Hepatocyte (in vitro differentiated cells): ENCODE measurements at regions not wholly inside any gene's neighbourhood (a gene's known extent, or its start where the extent isn't known, plus 50 kb on each side); places are given as distances from the start of the nearest gene placed in this dataset.

Experiments used
- DNase-seq: peaks from one replicate; pipeline ENCODE4 v3.0.0-alpha.2; 2016; ENCODE audit warnings: low spot score
- H2AFZ ChIP-seq: fragments of 200-600 bp; sonication (generic); 2 replicates; pipeline ENCODE4 v1.6.0; 2016; ENCODE audit warnings: antibody characterized with exemption, mild to moderate bottlenecking
- H3K27ac ChIP-seq: fragments of 200-600 bp; sonication (generic); 2 replicates; pipeline ENCODE4 v1.5.1; 2016; ENCODE audit warnings: mild to moderate bottlenecking
- H3K27me3 ChIP-seq: fragments of 200-600 bp; sonication (generic); 2 replicates; pipeline ENCODE4 v1.6.1; 2016
- H3K36me3 ChIP-seq: fragments of 200-600 bp; sonication (generic); replicated peaks from 2 replicates; pipeline ENCODE4 v1.5.1; 2016; ENCODE audit warnings: low read depth; ENCODE audit not compliant: insufficient read depth
- H3K4me1 ChIP-seq: fragments of 200-600 bp; sonication (generic); 2 replicates; pipeline ENCODE4 v1.5.1; 2016; ENCODE audit warnings: mild to moderate bottlenecking, moderate library complexity; ENCODE audit not compliant: insufficient read depth
- H3K4me2 ChIP-seq: fragments of 200-600 bp; sonication (generic); 2 replicates; pipeline ENCODE4 v1.6.0; 2016
- H3K4me3 ChIP-seq: fragments of 200-600 bp; sonication (generic); 2 replicates; pipeline ENCODE4 v1.5.1; 2016; ENCODE audit warnings: mild to moderate bottlenecking
- H3K79me2 ChIP-seq: fragments of 200-600 bp; sonication (generic); 2 replicates; pipeline ENCODE4 v1.6.0; 2017; ENCODE audit warnings: mild to moderate bottlenecking
- H3K9me2 ChIP-seq: fragments of 200-600 bp; sonication (generic); replicated peaks from 2 replicates; pipeline ENCODE4 v1.6.0; 2017; ENCODE audit warnings: mild to moderate bottlenecking; ENCODE audit not compliant: insufficient read depth
- H3K9me3 ChIP-seq: fragments of 200-600 bp; sonication (generic); 2 replicates; pipeline ENCODE4 v1.5.1; 2016; ENCODE audit warnings: low read depth, mild to moderate bottlenecking
- H4K20me1 ChIP-seq: fragments of 200-600 bp; sonication (generic); 2 replicates; pipeline ENCODE4 v1.6.0; 2016; ENCODE audit warnings: mild to moderate bottlenecking; ENCODE audit not compliant: insufficient read depth, poor library complexity, severe bottlenecking
- CTCF ChIP-seq: fragments of 200-600 bp; sonication (generic); IDR thresholded peaks from 2 replicates; pipeline ENCODE4 v1.5.1; 2016; ENCODE audit warnings: antibody characterized with exemption, mild to moderate bottlenecking; ENCODE audit not compliant: poor library complexity
- EZH2 ChIP-seq: fragments of 200-600 bp; sonication (generic); IDR thresholded peaks from 2 replicates; pipeline ENCODE4 v1.6.1; 2016; ENCODE audit warnings: antibody characterized with exemption, mild to moderate bottlenecking, borderline replicate concordance
- EZH2phosphoT487 ChIP-seq: fragments of 200-600 bp; sonication (generic); IDR thresholded peaks from one replicate; pipeline ENCODE4 v1.6.1; 2018; ENCODE audit warnings: antibody characterized with exemption, mild to moderate bottlenecking, low read depth, moderate library complexity; ENCODE audit not compliant: unreplicated experiment, severe bottlenecking
- WGBS: methylation state at CpG from one replicate; pipeline ENCODE4 v1.1.6; 2016; ENCODE audit warnings: low lambda C conversion rate; ENCODE audit errors: missing lambda C conversion rate; 5-methylcytosine and 5-hydroxymethylcytosine counted together

GRCh38 chr18:1872274-1872673 is 699.0 kb downstream of the METTL4 start:
- 80% methylated on average over 2 of the region's 2 CpGs for WGBS
- no peaks in the 10 kb centered on the region for H3K36me3 ChIP-seq
- no peaks in the 10 kb centered on the region for H3K9me2 ChIP-seq
- no peak overlapping the region for H3K4me3 ChIP-seq
- no peak overlapping the region for H2AFZ ChIP-seq
- no peak overlapping the region for H3K4me2 ChIP-seq
- H3K79me2 ChIP-seq: no peaks in the 10 kb centered on the region
- DNase-seq: no peak
- TF ChIP-seq EZH2: no peak
- TF ChIP-seq CTCF: no peak
- TF ChIP-seq EZH2phosphoT487: no peak
- no peaks in the 10 kb centered on the region for H3K9me3 ChIP-seq
- H3K27me3 ChIP-seq: no peaks in the 10 kb centered on the region
- no peaks in the 10 kb centered on the region for H3K4me1 ChIP-seq
- H3K27ac ChIP-seq: no peak overlapping the region
- no peaks in the 10 kb centered on the region for H4K20me1 ChIP-seq

GRCh38 chr18:1875219-1875618 is 696.1 kb downstream of the METTL4 start:
- Histone ChIP-seq H3K27ac (no peak overlapping the region), H4K20me1 (no peaks in the 10 kb centered on the region), H3K4me3 (no peak overlapping the region), H3K9me2 (no peaks in the 10 kb centered on the region), H3K4me2 (no peak overlapping the region), H3K4me1 (no peaks in the 10 kb centered on the region), H3K27me3 (no peaks in the 10 kb centered on the region), H3K9me3 (no peaks in the 10 kb centered on the region), H2AFZ (no peak overlapping the region), H3K79me2 (no peaks in the 10 kb centered on the region), H3K36me3 (no peaks in the 10 kb centered on the region)
- TF ChIP-seq EZH2 (no peak), EZH2phosphoT487 (no peak), CTCF (no peak)
- DNase-seq: no peak
- WGBS: 70% methylated on average over 3 of the region's 3 CpGs

- Histone ChIP-seq H3K36me3 (no peaks in the 10 kb centered on the region), H3K4me1 (no peaks in the 10 kb centered on the region), H2AFZ (no peak overlapping the region), H3K4me2 (no peak overlapping the region), H3K27me3 (no peaks in the 10 kb centered on the region), H3K9me3 (no peaks in the 10 kb centered on the region), H3K79me2 (no peaks in the 10 kb centered on the region), H4K20me1 (no peaks in the 10 kb centered on the region), H3K27ac (no peak overlapping the region), H3K4me3 (no peak overlapping the region), H3K9me2 (no peaks in the 10 kb centered on the region)
- 92% methylated on average over 4 of the region's 4 CpGs for WGBS
- TF ChIP-seq CTCF: no peak
- no peak for DNase-seq
Measured at GRCh38 chr18:1884623-1885022, 686.7 kb downstream of the METTL4 start.

- no peaks in the 10 kb centered on the region for H3K79me2 ChIP-seq
- no peak overlapping the region for H3K4me3 ChIP-seq
- no peaks in the 10 kb centered on the region for H4K20me1 ChIP-seq
Measured at GRCh38 chr18:1891641-1892040, 679.7 kb downstream of the METTL4 start.

More at GRCh38 chr18:1891641-1892040, 679.7 kb downstream of the METTL4 start:
- H3K27ac ChIP-seq: no peak overlapping the region
- H3K27me3 ChIP-seq: no peaks in the 10 kb centered on the region
- H3K36me3 ChIP-seq: no peaks in the 10 kb centered on the region
- no peak for TF ChIP-seq EZH2
- no peak for TF ChIP-seq CTCF
- no peak for TF ChIP-seq EZH2phosphoT487
- WGBS: 71% methylated on average over 1 of the region's 1 CpG
- H2AFZ ChIP-seq: no peak overlapping the region
- H3K4me1 ChIP-seq: no peaks in the 10 kb centered on the region
- H3K9me3 ChIP-seq: no peaks in the 10 kb centered on the region
- no peaks in the 10 kb centered on the region for H3K9me2 ChIP-seq
- DNase-seq: no peak
- no peak overlapping the region for H3K4me2 ChIP-seq
